ENCODE measurements at regions not wholly inside any gene's neighbourhood (a gene's known extent, or its start where the extent isn't known, plus 50 kb on each side); places are given as distances from the start of the nearest gene placed in this dataset.

DNA sequence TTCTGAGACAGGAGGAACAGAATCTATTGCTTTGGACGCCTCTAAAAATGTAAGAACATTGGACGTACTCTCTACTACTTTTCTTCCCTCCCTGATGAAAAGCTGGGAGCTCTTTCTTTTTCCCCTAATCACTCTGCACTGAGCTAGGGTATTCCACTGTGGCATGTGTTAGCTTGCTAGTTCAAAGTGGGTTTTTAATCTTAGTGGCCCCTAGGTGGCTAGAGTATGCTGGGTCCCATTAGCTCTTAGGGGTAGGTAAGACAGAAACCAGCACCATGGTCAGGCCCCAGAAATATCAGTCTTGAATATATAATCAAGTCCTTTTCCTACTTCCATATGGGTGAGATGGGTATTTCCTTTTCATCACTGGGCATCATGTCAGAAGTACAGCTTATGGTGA is 945.2 kb upstream of the PTPRD start:
- no peak for DNase-seq

- DNase-seq = no peak
Observed at GRCh38 chr9:11559001-11559776, 946.4 kb upstream of the PTPRD start.

GRCh38 chr9:11577522-11577921 is 964.7 kb upstream of the PTPRD start:
- DNase-seq = no peak

DNA sequence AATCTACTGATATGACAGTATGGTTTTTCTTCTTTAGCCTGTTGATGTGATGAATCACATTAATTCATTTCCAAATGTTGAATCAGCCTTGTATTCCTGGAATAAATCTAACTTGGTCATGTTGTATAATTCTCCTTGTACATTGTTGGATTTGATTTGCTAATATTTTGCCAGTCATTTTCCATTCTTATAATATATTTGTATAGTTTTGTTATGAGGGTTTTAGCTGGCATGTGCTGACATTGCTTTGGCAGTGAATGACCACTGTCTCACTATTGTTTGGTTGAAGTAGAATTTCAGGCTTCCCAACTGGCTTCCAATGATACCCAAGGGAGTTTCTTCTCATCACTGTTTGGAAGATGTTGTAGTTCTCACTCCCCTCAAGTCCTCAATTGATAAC is 983.0 kb upstream of the PTPRD start:
- DNase-seq = no peak

DNA sequence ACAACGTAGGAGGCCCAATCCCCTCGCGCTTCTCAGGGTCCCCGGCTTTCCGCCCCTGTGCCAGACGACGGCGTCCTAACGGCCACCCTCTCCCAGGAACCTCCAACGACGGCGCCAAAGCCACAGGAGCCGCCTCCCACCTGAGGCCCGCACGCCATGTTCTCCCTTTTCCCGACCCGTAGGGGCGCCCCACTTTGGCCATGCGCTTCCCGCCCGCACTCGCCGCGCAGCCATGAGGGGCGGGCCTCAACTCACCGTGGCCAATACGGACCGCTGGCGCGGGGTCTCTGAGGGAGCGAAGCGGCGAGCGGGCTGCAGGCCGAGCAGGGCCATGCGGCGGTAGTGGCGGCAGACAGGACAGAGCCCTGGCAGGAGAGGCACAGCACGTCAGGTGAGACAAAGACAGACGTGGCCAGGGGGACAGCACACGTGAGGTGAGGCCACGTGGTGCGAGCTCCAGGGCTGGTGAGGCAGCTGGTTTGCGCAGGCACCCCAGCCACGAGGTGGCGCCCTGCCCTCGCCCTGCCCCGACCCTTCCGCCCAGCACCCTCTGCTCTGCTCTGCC is 1005.5 kb upstream of the PTPRD start:
- DNase-seq = no peak

DNA sequence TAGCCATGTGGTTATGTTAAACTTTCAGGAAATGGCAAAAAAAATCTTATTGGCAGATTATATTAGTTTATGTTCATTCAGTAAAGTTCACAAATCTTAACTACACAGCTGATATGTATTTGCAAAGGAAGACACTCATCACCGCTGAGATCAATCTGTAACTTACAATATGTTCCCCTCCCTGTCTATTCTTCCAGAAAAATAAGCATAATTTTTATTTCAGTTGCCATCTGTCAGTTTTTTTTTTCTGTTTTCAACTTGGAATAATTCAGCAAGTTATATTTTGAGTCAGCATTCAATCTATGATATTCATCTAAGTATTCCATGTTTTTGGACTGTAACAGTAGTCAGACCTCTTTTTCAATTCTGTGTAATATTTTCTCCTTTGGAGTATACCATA is 1019.9 kb upstream of the PTPRD start:
- no peak for DNase-seq

DNA sequence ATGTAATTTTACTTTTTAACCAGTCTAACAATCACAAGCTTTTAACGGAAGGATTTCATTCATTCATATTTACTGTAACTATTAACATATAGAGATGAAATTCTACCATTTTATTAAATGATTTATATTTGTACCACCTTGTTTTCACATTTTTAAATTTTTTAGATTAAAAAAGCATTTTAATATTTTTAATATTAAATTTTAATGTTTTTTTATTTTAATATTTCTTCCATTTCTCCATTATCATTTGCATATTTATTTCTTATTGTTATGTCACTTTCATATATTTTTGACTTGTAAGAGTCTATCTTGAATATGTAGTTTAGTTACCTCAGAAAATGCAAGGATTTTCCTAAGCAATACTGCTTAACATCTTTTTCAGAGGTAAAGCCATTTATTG is 1034.0 kb upstream of the PTPRD start:
- no peak for DNase-seq

DNA sequence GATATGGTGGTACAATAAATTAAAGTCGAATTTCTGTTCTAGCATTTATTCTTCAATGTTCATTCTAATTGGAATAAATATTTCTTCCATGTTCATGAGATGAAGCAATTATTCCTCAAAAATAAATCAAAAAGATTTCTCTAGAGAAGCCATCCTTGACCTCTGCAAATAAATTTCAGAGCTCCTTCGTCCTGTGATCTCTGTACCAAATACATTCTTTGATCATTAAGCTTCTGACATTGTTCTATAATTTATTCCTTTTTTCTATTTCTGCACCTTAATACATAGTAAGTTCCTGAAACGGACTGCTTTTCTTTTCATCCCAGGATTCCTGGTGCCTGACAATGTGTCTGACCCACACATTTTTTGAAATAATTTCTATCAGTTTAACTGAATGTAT is 1039.3 kb upstream of the TYRP1 start:
- no peak for DNase-seq

DNA sequence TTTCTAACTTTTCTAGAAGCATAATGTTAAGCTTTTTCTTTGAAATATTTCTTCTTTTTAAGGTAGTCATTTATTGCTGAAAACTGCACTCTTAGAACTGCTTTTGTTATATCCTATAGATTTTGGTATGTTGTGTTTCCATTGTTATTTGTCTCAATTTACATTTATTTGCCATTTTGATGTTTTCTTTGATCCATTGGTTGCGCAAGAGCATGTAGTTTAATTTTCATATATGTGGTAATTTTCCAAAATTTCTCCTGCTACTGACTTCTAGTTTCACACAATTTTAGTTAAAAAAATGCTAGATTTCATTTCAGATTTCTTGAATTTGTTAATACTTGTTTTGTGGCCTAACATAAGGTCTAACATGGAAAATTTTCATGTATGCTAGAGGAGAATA is 1029.3 kb upstream of the TYRP1 start:
- DNase-seq = no peak

GRCh38 chr9:11676821-11677220 is 1016.4 kb upstream of the TYRP1 start:
- DNase-seq = no peak

GRCh38 chr9:11686733-11687132 is 1006.5 kb upstream of the TYRP1 start:
- DNase-seq = no peak

GRCh38 chr9:11697126-11697525 is 996.1 kb upstream of the TYRP1 start:
- no peak for DNase-seq

GRCh38 chr9:11701706-11702105 is 991.5 kb upstream of the TYRP1 start:
- DNase-seq = no peak

DNA sequence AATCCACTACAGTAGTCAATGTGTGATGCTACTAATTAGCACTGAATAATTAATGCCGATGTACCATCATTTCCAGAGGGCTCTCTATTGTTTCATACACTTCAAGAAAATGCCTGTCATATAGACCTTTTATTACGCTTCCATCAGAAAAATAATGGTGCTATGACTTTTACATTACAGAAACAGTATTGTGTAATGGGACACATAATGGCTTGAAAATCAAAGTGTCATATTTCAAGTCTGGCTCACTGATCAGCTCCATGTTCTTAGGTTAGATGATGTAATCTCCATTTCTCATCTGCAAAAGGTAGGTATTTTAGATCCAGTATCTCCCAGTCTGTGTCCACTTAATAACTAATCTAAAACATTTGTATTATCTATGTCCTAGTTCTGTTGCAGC is 990.6 kb upstream of the TYRP1 start:
- no peak for DNase-seq

GRCh38 chr9:11704198-11704597 is 989.0 kb upstream of the TYRP1 start:
- DNase-seq = peak; percentile 7

GRCh38 chr9:11708899-11709298 is 984.3 kb upstream of the TYRP1 start:
- no peak for DNase-seq

GRCh38 chr9:11709567-11709966 is 983.6 kb upstream of the TYRP1 start:
- no peak for DNase-seq

- no peak for DNase-seq
Observed at GRCh38 chr9:11713077-11713476, 980.1 kb upstream of the TYRP1 start.

GRCh38 chr9:11722957-11723356 is 970.2 kb upstream of the TYRP1 start:
- DNase-seq = no peak

GRCh38 chr9:11726659-11727058 is 966.5 kb upstream of the TYRP1 start:
- DNase-seq = no peak

GRCh38 chr9:11735391-11735790 is 957.8 kb upstream of the TYRP1 start:
- DNase-seq = no peak

- DNase-seq = no peak
Observed at GRCh38 chr9:11742471-11742870, 950.7 kb upstream of the TYRP1 start.

GRCh38 chr9:11743356-11743755 is 949.8 kb upstream of the TYRP1 start:
- DNase-seq = no peak

DNA sequence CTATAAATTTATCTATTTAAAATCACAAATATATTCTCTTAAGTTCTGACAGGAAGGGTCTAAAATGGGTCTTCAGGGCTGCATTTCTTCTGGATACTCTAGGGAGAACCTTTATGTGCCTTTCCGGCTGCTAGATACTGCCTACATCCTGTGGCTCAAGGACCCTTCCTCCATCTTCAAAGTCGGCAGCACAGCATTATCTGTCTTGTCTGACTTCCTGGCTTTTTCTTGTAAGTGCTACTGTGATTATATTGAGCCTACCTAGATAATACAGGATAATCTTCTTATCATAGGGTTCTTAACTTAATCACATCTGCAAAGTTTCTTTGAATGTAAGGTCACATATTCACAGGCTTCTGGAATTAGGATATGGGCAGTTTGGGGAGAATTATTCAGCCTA is 943.8 kb upstream of the TYRP1 start:
- no peak for DNase-seq

DNA sequence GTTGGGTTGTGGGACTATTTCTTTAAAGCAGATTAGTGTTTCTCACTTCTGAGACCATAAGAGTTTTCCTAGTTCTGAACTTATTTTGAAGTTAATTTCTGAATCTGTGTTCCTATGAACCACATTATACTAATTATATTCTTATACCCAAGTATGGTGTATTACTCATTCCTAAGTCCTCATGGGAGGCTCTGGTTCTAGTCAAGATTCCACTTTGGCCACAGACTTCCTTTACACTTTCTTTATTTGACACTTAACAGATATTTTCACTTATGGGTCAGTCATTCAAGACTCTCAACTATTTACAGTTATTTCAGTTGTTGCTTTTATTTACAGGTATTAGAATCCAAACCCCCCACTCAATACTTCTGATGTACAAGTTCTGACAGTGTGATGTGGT is 937.2 kb upstream of the TYRP1 start:
- no peak for DNase-seq

Measured in GF-D8 (cell line).